Astrocyte (in vitro differentiated cells and primary cell): ENCODE measurements at regions not wholly inside any gene's neighbourhood (a gene's known extent, or its start where the extent isn't known, plus 50 kb on each side); places are given as distances from the start of the nearest gene placed in this dataset.
"Not testable (repeated sequence)": the region's sequence is repeated elsewhere in the genome, so short reads cannot be mapped to it uniquely, and the experiment has no call there.

Experiments used
- DNase-seq: peaks from one replicate; pipeline ENCODE4 v3.0.0-alpha.2; 2010; ENCODE audit warnings: low read depth
- FAIRE-seq: peaks from 2 replicates; lab custom pipeline; 2011; peaks lifted over from hg19 to GRCh38; lab: Jason Lieb, UNC
- H2AFZ ChIP-seq: 2 replicates; pipeline ENCODE4 v1.6.0; 2012; ENCODE audit warnings: low read depth, low read length, inconsistent platforms
- H3K27ac ChIP-seq: 2 replicates; pipeline ENCODE4 v1.5.1; 2011; ENCODE audit warnings: low read depth, low read length, inconsistent platforms
- H3K27me3 ChIP-seq: 2 replicates; pipeline ENCODE4 v1.6.0; 2011; ENCODE audit warnings: low read length, inconsistent platforms; ENCODE audit not compliant: insufficient read depth
- H3K36me3 ChIP-seq: 2 replicates; pipeline ENCODE4 v1.5.1; 2011; ENCODE audit warnings: low read length, inconsistent platforms; ENCODE audit not compliant: insufficient read depth
- H3K4me1 ChIP-seq: 2 replicates; pipeline ENCODE4 v1.5.1; 2011; ENCODE audit warnings: low read length, inconsistent platforms; ENCODE audit not compliant: insufficient read depth
- H3K4me2 ChIP-seq: 2 replicates; pipeline ENCODE4 v1.6.0; 2012; ENCODE audit warnings: low read length, inconsistent platforms
- H3K4me3 ChIP-seq: 2 replicates; pipeline ENCODE4 v1.5.1; 2011; ENCODE audit warnings: low read depth, mild to moderate bottlenecking, low read length, inconsistent platforms; ENCODE audit not compliant: insufficient read depth
- H3K79me2 ChIP-seq: 2 replicates; pipeline ENCODE4 v1.6.0; 2012; ENCODE audit warnings: mild to moderate bottlenecking, low read length, inconsistent platforms; ENCODE audit not compliant: insufficient read depth
- H3K9ac ChIP-seq: 2 replicates; pipeline ENCODE4 v1.6.0; 2012; ENCODE audit warnings: mild to moderate bottlenecking, low read length, inconsistent platforms
- H3K9me3 ChIP-seq: 2 replicates; pipeline ENCODE4 v1.5.1; 2012; ENCODE audit warnings: low read depth, mild to moderate bottlenecking, low read length, inconsistent platforms; ENCODE audit not compliant: insufficient read depth
- H4K20me1 ChIP-seq: 2 replicates; pipeline ENCODE4 v1.6.0; 2012; ENCODE audit warnings: low read length, inconsistent platforms; ENCODE audit not compliant: insufficient read depth
- H3K27ac Mint-ChIP-seq: one replicate; pipeline ENCODE4 v1.8.0; 2021; ENCODE audit warnings: mild to moderate bottlenecking, mixed read lengths; ENCODE audit not compliant: unreplicated experiment
- H3K27me3 Mint-ChIP-seq: one replicate; pipeline ENCODE4 v1.8.0; 2021; ENCODE audit warnings: low read depth, mixed read lengths; ENCODE audit not compliant: unreplicated experiment
- H3K36me3 Mint-ChIP-seq: one replicate; pipeline ENCODE4 v1.8.0; 2021; ENCODE audit warnings: low read depth, mixed read lengths; ENCODE audit not compliant: unreplicated experiment
- H3K4me1 Mint-ChIP-seq: one replicate; pipeline ENCODE4 v1.8.0; 2021; ENCODE audit warnings: low read depth, mixed read lengths; ENCODE audit not compliant: unreplicated experiment
- H3K4me3 Mint-ChIP-seq: one replicate; pipeline ENCODE4 v1.8.0; 2021; ENCODE audit warnings: mild to moderate bottlenecking, moderate library complexity, mixed read lengths; ENCODE audit not compliant: unreplicated experiment
- H3K9me3 Mint-ChIP-seq: one replicate; pipeline ENCODE4 v1.8.0; 2021; ENCODE audit warnings: mild to moderate bottlenecking, mixed read lengths; ENCODE audit not compliant: unreplicated experiment
- EZH2 ChIP-seq: IDR thresholded peaks from 2 replicates; pipeline ENCODE4 v1.6.1; 2012; ENCODE audit warnings: mild to moderate bottlenecking, low read length, inconsistent platforms; ENCODE audit not compliant: insufficient read depth
- TF ChIP-seq, protein P1 (sequence below): IDR thresholded peaks from 2 replicates; pipeline ENCODE4 v1.5.1; 2011; ENCODE audit warnings: low read depth, mild to moderate bottlenecking, inconsistent platforms, low read length, moderate library complexity; ENCODE audit not compliant: insufficient read depth

DNA sequence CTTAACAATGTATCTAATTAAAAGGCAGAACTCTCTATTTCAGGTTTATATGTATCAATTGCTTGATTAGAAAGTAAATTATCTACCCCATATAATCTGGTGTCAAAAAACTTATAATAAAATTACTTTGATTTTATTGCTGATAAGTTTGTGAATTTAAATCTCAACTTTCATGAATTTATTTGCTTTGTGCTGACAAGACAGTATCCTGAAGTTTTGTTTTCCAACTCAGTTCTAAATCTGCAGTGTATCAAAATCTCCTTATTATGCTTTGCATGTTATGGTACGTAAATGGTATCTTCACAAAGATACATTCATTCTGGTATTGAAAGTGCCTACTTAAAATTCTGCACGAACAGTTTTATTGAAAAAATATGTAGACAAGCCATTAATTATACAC is 78.5 kb upstream of the ZNF717 start:
- Histone ChIP-seq H4K20me1 (no peaks in the 10 kb centered on the region), H3K79me2 (no peaks in the 10 kb centered on the region), H3K27ac (no peak overlapping the region), H3K4me2 (no peak overlapping the region), H3K4me3 (no peak overlapping the region), H3K9me3 (no peaks in the 10 kb centered on the region), H3K9ac (no peak overlapping the region), H3K36me3 (no peaks in the 10 kb centered on the region), H3K27me3 (no peaks in the 10 kb centered on the region), H3K4me1 (no peaks in the 10 kb centered on the region), H2AFZ (no peak overlapping the region)
- H3K27ac Mint-ChIP-seq = no peak overlapping the region
- no peaks in the 10 kb centered on the region for H3K4me1 Mint-ChIP-seq
- H3K9me3 Mint-ChIP-seq = no peaks in the 10 kb centered on the region
- TF ChIP-seq EZH2 = no peak
- TF ChIP-seq, protein P1, sequence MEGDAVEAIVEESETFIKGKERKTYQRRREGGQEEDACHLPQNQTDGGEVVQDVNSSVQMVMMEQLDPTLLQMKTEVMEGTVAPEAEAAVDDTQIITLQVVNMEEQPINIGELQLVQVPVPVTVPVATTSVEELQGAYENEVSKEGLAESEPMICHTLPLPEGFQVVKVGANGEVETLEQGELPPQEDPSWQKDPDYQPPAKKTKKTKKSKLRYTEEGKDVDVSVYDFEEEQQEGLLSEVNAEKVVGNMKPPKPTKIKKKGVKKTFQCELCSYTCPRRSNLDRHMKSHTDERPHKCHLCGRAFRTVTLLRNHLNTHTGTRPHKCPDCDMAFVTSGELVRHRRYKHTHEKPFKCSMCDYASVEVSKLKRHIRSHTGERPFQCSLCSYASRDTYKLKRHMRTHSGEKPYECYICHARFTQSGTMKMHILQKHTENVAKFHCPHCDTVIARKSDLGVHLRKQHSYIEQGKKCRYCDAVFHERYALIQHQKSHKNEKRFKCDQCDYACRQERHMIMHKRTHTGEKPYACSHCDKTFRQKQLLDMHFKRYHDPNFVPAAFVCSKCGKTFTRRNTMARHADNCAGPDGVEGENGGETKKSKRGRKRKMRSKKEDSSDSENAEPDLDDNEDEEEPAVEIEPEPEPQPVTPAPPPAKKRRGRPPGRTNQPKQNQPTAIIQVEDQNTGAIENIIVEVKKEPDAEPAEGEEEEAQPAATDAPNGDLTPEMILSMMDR = no peak
- no peaks in the 10 kb centered on the region for H3K27me3 Mint-ChIP-seq
- DNase-seq (no peak), FAIRE-seq (no peak)
- no peaks in the 10 kb centered on the region for H3K36me3 Mint-ChIP-seq
- no peak overlapping the region for H3K4me3 Mint-ChIP-seq

GRCh38 chr3:75883719-75884118 is 98.4 kb upstream of the ZNF717 start:
- not testable (repeated sequence) for H3K9ac ChIP-seq, H3K27me3 Mint-ChIP-seq, H3K4me3 ChIP-seq, H3K36me3 ChIP-seq, H3K4me3 Mint-ChIP-seq, H3K9me3 Mint-ChIP-seq, FAIRE-seq, H3K27me3 ChIP-seq, H3K27ac ChIP-seq, H4K20me1 ChIP-seq, H3K4me1 Mint-ChIP-seq, H3K4me1 ChIP-seq, H3K4me2 ChIP-seq, H3K79me2 ChIP-seq, H3K9me3 ChIP-seq, H3K36me3 Mint-ChIP-seq, H2AFZ ChIP-seq, DNase-seq, H3K27ac Mint-ChIP-seq

DNA sequence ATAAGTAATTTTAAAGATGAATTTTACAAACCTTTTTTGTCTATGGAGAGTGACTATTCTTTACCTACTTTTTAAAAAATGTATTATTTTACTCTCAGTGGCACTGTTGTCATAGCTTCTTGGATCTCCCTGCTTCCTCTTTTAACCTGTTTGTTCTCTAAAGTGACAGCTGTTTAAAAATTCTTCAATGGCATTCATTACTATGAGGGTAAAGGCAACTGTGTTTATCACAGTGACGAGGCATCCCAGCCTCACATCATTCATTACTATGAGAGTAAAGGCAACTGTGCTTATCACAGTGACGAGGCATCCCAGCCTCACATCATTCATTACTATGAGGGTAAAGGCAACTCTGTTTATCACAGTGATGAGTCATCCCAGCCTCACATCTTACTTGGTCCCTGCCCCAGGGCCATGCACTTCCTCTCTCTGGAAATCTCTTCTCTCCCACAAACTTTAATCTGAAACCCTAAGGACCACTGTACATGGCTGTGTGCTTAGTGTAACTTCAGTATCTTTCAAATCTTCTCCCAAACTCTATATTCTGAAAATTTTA is 101.7 kb upstream of the ZNF717 start:
- no peak overlapping the region for H3K4me3 Mint-ChIP-seq
- H3K4me3 ChIP-seq = no peak overlapping the region
- no peaks in the 10 kb centered on the region for H3K27me3 Mint-ChIP-seq
- H4K20me1 ChIP-seq = no peaks in the 10 kb centered on the region
- no peak overlapping the region for H3K27ac Mint-ChIP-seq
- no peak for TF ChIP-seq EZH2
- TF ChIP-seq, protein P1 = no peak
- H3K36me3 ChIP-seq = no peaks in the 10 kb centered on the region
- H3K4me1 ChIP-seq = no peaks in the 10 kb centered on the region
- no peak for FAIRE-seq
- no peak overlapping the region for H3K9ac ChIP-seq
- H3K36me3 Mint-ChIP-seq = no peaks in the 10 kb centered on the region
- H3K4me1 Mint-ChIP-seq = no peaks in the 10 kb centered on the region
- no peak overlapping the region for H2AFZ ChIP-seq
- H3K79me2 ChIP-seq = no peaks in the 10 kb centered on the region
- no peaks in the 10 kb centered on the region for H3K9me3 ChIP-seq
- H3K9me3 Mint-ChIP-seq = no peaks in the 10 kb centered on the region
- no peak overlapping the region for H3K4me2 ChIP-seq
- no peaks in the 10 kb centered on the region for H3K27me3 ChIP-seq
- no peak overlapping the region for H3K27ac ChIP-seq
- no peak for DNase-seq
